HepG2 (cell line): ENCODE measurements at regions not wholly inside any gene's neighbourhood (a gene's known extent, or its start where the extent isn't known, plus 50 kb on each side); places are given as distances from the start of the nearest gene placed in this dataset.

Experiments
- ATAC-seq: fragments of 200-7000 bp; cut with Tn5 transposase; 3 replicates; pipeline ENCODE4 v1.9.1; 2020; ENCODE audit warnings: mild to moderate bottlenecking, moderate library complexity
- BruUV-seq: library from RNA; stranded (reverse); fragments of 400-500 nt; replicated peaks from 2 replicates; lab custom pipeline; 2021; lab: Mats Ljungman, UMichigan
- CTCF ChIA-PET: fragments of 300-600 bp; formaldehyde crosslinking; extraction: SDS; loops from one replicate; lab custom pipeline; 2021; ENCODE audit warnings: low total read pairs, inconsistent platforms, low intra/inter-chr PET ratio; lab: Yijun Ruan, JAX
- POLR2A ChIA-PET: fragments of 350-600 bp; sonication (Branson Sonifier 250); formaldehyde crosslinking; loops from one replicate; lab custom pipeline; 2020; ENCODE audit warnings: antibody characterized with exemption, inconsistent platforms; lab: Yijun Ruan, JAX
- DNase-seq: peaks from one replicate; pipeline ENCODE4 v3.0.0-alpha.2; 2015; ENCODE audit warnings: low spot score
- FAIRE-seq: peaks from 3 replicates; lab custom pipeline; 2011; peaks lifted over from hg19 to GRCh38; lab: Jason Lieb, UNC
- H2AFZ ChIP-seq: one replicate; pipeline ENCODE4 v1.6.1; 2011; ENCODE audit warnings: low read length, inconsistent platforms
- H3K27ac ChIP-seq: fragments of 300-600 bp; 3 replicates; pipeline ENCODE4 v1.8.0; 2011; ENCODE audit warnings: mixed run types, mild to moderate bottlenecking, mixed read lengths, low read length, inconsistent platforms; ENCODE audit not compliant: insufficient read depth; ENCODE audit errors: extremely low read length
- H3K27me3 ChIP-seq, 2 experiments: fragments of 200-600 bp in 1 of 2; 2 replicates in 1 of 2; 3 replicates in 1 of 2; pipeline versions ENCODE4 v1.6.0 to v1.8.0; 2011; ENCODE audit warnings: low read length in 2 of 2, mild to moderate bottlenecking in 2 of 2, moderate library complexity in 2 of 2, inconsistent platforms in 1 of 2; ENCODE audit not compliant: insufficient read depth in 2 of 2, control insufficient read depth in 1 of 2
- H3K36me3 ChIP-seq, 2 experiments: fragments of 200-600 bp in 1 of 2; replicated peaks in 1 of 2; 2 replicates in 1 of 2; 3 replicates in 1 of 2; pipeline versions ENCODE4 v1.5.1 to v1.8.0; 2011; ENCODE audit warnings: low read length in 2 of 2, inconsistent platforms in 1 of 2; ENCODE audit not compliant: insufficient read depth in 2 of 2, control insufficient read depth in 1 of 2
- H3K4me1 ChIP-seq: 2 replicates; pipeline ENCODE4 v1.5.1; 2012; ENCODE audit warnings: low read length, inconsistent platforms; ENCODE audit not compliant: insufficient read depth
- H3K4me2 ChIP-seq: 2 replicates; pipeline ENCODE4 v1.6.0; 2011; ENCODE audit warnings: low read depth, low read length, inconsistent platforms
- H3K4me3 ChIP-seq, 3 experiments: fragments of 200-600 bp in 1 of 3; sonication (generic), shearing (Covaris generic) in 1 of 3; replicated peaks in 1 of 3; 2 replicates each; pipeline ENCODE4 v1.5.1; 2011 to 2016; ENCODE audit warnings: low read length in 3 of 3, inconsistent platforms in 2 of 3, low read depth in 2 of 3, mild to moderate bottlenecking in 2 of 3, control low read depth in 1 of 3, mixed read lengths in 1 of 3; ENCODE audit not compliant: insufficient read depth in 1 of 3
- H3K79me2 ChIP-seq: one replicate; pipeline ENCODE4 v1.6.1; 2011; ENCODE audit warnings: low read length, inconsistent platforms; ENCODE audit not compliant: insufficient read depth
- H3K9ac ChIP-seq: 2 replicates; pipeline ENCODE4 v1.6.0; 2011; ENCODE audit warnings: mild to moderate bottlenecking, low read depth, low read length, inconsistent platforms; ENCODE audit not compliant: insufficient read depth
- H3K9me3 ChIP-seq: 2 replicates; pipeline ENCODE4 v1.5.1; 2012; ENCODE audit warnings: mild to moderate bottlenecking, low read length
- H4K20me1 ChIP-seq: 2 replicates; pipeline ENCODE4 v1.6.0; 2011; ENCODE audit warnings: inconsistent platforms, mild to moderate bottlenecking, low read length, moderate library complexity; ENCODE audit not compliant: insufficient read depth
- ADNP ChIP-seq: sonication (generic); formaldehyde crosslinking; IDR thresholded peaks from 2 replicates; pipeline ENCODE4 v1.4.0; 2020; ENCODE audit warnings: missing genetic modification reagents
- AKNA ChIP-seq: sonication (generic); formaldehyde crosslinking; IDR thresholded peaks from 2 replicates; pipeline ENCODE4 v1.4.0; 2020; ENCODE audit warnings: missing genetic modification reagents, borderline replicate concordance
- KLF11 ChIP-seq: IDR thresholded peaks from 2 replicates; pipeline ENCODE4 v1.6.1; 2016; ENCODE audit warnings: missing compliant biosample characterization
- KLF6 ChIP-seq: IDR thresholded peaks from 2 replicates; pipeline ENCODE4 v1.8.0; 2016; ENCODE audit warnings: missing biosample characterization, missing genetic modification reagents
- MIER2 ChIP-seq: IDR thresholded peaks from 2 replicates; pipeline ENCODE4 v1.6.1; 2016; ENCODE audit warnings: missing biosample characterization, missing genetic modification reagents
- PTBP1 ChIP-seq: fragments of 200-400 bp; formaldehyde crosslinking; IDR thresholded peaks from 2 replicates; pipeline ENCODE4 v1.6.1; 2018; ENCODE audit warnings: low read length, low read depth; ENCODE audit not compliant: poor library complexity, severe bottlenecking
- RFX3 ChIP-seq: IDR thresholded peaks from 2 replicates; pipeline ENCODE4 v1.6.1; 2016; ENCODE audit warnings: missing biosample characterization, missing genetic modification reagents
- RFXANK ChIP-seq: IDR thresholded peaks from 2 replicates; pipeline ENCODE4 v1.6.1; 2016
- ZNF24 ChIP-seq: fragments of 450-650 bp; IDR thresholded peaks from 2 replicates; pipeline ENCODE4 v1.6.1; 2017; ENCODE audit warnings: antibody characterized with exemption, mild to moderate bottlenecking
- ZNF335 ChIP-seq: sonication (generic); formaldehyde crosslinking; IDR thresholded peaks from 2 replicates; pipeline ENCODE4 v1.4.0; 2020; ENCODE audit warnings: missing genetic modification reagents
- ZNF484 ChIP-seq: sonication (generic); formaldehyde crosslinking; IDR thresholded peaks from 2 replicates; pipeline ENCODE4 v1.5.1; 2020; ENCODE audit warnings: mild to moderate bottlenecking, low read depth, missing genetic modification reagents, borderline replicate concordance
- ZNF720 ChIP-seq: sonication (generic); formaldehyde crosslinking; IDR thresholded peaks from 2 replicates; pipeline ENCODE4 v1.4.0; 2020; ENCODE audit warnings: missing genetic modification reagents
- ZNF747 ChIP-seq: sonication (generic); formaldehyde crosslinking; IDR thresholded peaks from 2 replicates; pipeline ENCODE4 v1.8.1; 2023; ENCODE audit warnings: missing genetic modification reagents, mild to moderate bottlenecking, borderline replicate concordance
- ZSCAN5A ChIP-seq: sonication (generic); formaldehyde crosslinking; IDR thresholded peaks from 2 replicates; pipeline ENCODE4 v1.8.0; 2022; ENCODE audit warnings: mild to moderate bottlenecking, missing genetic modification reagents, borderline replicate concordance
- WGBS: methylation state at CpG from one replicate; pipeline ENCODE4 v1.1.6; 2017; ENCODE audit warnings: low lambda C conversion rate; 5-methylcytosine and 5-hydroxymethylcytosine counted together
- in situ Hi-C: cut with HindIII; loops from 2 replicates; pipeline ENCODE4 v1.10.0; 2017; ENCODE audit warnings: low pct_unique_long_range_greater_than_20kb; ENCODE audit not compliant: extremely low pct_ligation_motif_present
- intact Hi-C: fragments of 100-400 bp; cut with micrococcal nuclease; formaldehyde crosslinking; loops from one replicate; pipeline ENCODE4 v1.10.0; 2022; ENCODE audit not compliant: unreplicated experiment

GRCh38 chr4:169338241-169338640 is 67.5 kb upstream of the SH3RF1 start:
- ChIA-PET CTCF (no interaction called here), POLR2A (no interaction called here)
- FAIRE-seq = no peak
- no peak overlapping the region for H3K9ac ChIP-seq
- no peaks in the 10 kb centered on the region for H4K20me1 ChIP-seq
- BruUV-seq = no TSS peak
- H3K4me1 ChIP-seq = peaks cover 7% of the 10 kb centered on the region; the same call in 1 of the 2 replicates
- intact Hi-C loops (no loop called here), in situ Hi-C loops (no loop called here)
- no peak for DNase-seq
- H2AFZ ChIP-seq = no peak overlapping the region
- H3K4me3 ChIP-seq = no peak overlapping the region
- no peak overlapping the region for H3K4me2 ChIP-seq
- 38% methylated on average over 2 of the region's 2 CpGs for WGBS
- no peaks in the 10 kb centered on the region for H3K27me3 ChIP-seq
- TF ChIP-seq KLF11 (CRISPR knock-in tag) (no peak), PTBP1 (no peak), RFXANK (CRISPR knock-in tag) (no peak), ZNF24 (no peak), MIER2 (no peak), KLF6 (no peak), ZNF720 (CRISPR knock-in tag) (no peak), RFX3 (CRISPR knock-in tag) (no peak), ZSCAN5A (no peak), ZNF747 (CRISPR knock-in tag) (no peak), AKNA (CRISPR knock-in tag) (no peak), ZNF484 (CRISPR knock-in tag) (no peak), ZNF335 (no peak), ADNP (CRISPR knock-in tag) (no peak)
- H3K27ac ChIP-seq = no peak overlapping the region
- H3K36me3 ChIP-seq = no peaks in the 10 kb centered on the region
- no peak for ATAC-seq
- no peaks in the 10 kb centered on the region for H3K79me2 ChIP-seq
- H3K9me3 ChIP-seq = no peaks in the 10 kb centered on the region
